DMS114 treated with DMSO at 0.1 percent for 48 hours (cell line): ENCODE measurements at regions not wholly inside any gene's neighbourhood (a gene's known extent, or its start where the extent isn't known, plus 50 kb on each side); places are given as distances from the start of the nearest gene placed in this dataset.
"Not testable (repeated sequence)": the region's sequence is repeated elsewhere in the genome, so short reads cannot be mapped to it uniquely, and the experiment has no call there.

Experiments
- DNase-seq: peaks from one replicate; lab custom pipeline; 2025; ENCODE audit not compliant: unreplicated experiment; lab: John Stamatoyannopoulos, UW

DNA sequence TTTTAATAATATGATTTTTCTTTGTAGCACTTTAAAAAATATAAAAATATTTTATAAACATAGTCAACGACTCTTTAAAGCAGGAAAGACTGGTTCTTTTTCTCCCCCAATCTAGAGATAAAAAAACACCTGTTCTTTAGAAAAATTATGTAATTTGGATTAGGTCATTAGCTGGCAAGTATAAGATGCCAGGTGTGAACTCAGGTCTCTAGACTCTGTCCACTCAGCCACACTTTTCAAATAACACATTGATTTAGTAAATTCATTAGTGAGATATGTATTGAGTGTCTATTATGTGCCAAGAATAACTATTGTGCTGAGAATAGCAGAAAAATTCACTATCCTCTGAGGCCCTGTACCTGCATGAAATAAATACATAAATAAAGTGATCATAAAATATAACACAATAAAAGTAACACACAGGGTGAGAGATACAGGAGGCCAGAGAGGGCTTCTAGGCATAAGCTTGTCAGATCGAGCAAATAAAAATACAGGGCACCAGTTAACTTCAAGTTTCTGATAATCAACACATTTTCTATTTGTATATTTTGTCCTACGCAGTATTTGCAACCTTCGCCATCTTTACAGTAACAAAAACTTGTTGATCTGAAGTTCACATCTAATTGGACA lies 867.1 kb upstream of the GBE1 start:
- DNase-seq = no peak

DNA sequence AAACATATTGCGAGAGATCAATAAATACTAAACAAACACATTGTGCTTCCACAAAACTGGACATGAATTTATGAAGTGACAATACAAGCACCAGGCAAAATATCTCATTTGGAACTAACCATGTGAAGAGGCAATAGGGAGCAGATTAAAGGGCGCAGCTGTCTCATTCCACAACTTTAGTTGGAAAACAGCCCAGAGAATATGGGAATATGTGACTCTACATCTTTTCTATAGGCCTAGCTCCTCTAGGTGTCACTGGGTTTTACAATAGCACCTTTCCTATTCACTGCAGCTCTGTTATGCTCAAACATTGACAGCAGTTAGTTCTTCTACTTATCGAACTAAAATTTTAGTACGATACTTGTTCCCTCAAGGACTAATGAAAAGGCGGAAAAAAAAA lies 866.3 kb upstream of the GBE1 start:
- no peak for DNase-seq

DNA sequence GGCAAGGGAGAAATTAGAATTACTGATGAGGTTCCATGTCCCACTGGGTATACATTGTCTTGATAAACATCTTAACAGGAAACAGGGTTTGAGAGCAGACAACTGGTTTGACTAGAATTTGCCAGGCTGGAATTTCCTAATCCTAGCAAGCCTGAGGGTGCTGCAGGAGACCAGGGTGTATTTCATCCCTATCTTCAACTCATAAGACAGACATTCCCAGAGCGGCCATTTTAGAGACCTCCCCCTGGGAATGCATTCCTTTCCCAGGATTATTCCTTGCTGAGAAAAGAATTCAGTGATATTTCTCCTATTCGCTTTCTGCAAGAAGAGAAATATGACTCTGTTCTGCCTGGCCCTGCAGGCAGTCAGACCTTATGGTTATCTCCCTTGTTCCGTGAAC lies 859.3 kb upstream of the GBE1 start:
- DNase-seq = not testable (repeated sequence)

GRCh38 chr3:82618594-82618993 lies 857.1 kb upstream of the GBE1 start:
- no peak for DNase-seq

GRCh38 chr3:82610236-82610635 lies 848.8 kb upstream of the GBE1 start:
- DNase-seq = no peak

DNA sequence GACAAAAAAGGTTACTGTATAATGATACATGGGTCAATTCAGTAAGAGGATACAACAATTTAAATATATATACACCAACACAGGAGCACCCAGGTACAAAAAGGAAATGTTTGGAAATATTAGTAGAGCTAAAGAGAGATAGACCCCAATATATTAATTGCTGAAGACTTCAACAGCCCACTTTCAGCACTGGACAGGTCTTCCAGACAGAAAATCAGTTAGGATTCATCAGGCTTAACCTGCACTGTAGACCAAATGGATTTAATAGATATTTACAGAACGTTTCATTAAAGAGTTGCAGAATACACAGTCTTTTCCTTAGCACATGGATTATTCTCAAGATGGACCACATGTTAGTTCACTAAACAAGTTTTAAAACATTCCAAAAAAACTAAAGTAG lies 845.9 kb upstream of the GBE1 start:
- DNase-seq = no peak

- DNase-seq = no peak
Measured at GRCh38 chr3:82596805-82597204, 835.4 kb upstream of the GBE1 start.

- DNase-seq = no peak
Measured at GRCh38 chr3:82595530-82595929, 834.1 kb upstream of the GBE1 start.

GRCh38 chr3:82587174-82587573 lies 825.7 kb upstream of the GBE1 start:
- DNase-seq = no peak

DNA sequence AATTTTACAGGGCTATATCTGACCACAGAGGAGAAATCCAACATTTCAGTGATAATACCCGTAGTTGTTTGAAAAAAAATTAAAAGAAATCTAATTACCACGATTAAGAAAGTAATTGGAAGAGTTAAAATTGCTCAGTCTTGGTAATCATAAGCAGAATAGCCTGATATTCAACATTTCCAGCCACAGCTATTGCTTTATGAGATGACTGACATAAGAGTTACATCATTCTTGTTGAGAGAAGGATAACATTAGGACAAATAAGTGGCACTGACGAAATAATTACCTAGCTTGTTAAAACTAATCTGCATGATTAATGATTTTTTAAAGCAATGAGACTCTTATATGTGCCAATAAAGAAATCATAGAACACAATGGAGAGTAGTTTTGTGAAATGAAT lies 825.0 kb upstream of the GBE1 start:
- DNase-seq = no peak

- DNase-seq = not testable (repeated sequence)
Measured at GRCh38 chr3:82586002-82586401, 824.6 kb upstream of the GBE1 start.

GRCh38 chr3:82585591-82585990 lies 824.1 kb upstream of the GBE1 start:
- not testable (repeated sequence) for DNase-seq

DNA sequence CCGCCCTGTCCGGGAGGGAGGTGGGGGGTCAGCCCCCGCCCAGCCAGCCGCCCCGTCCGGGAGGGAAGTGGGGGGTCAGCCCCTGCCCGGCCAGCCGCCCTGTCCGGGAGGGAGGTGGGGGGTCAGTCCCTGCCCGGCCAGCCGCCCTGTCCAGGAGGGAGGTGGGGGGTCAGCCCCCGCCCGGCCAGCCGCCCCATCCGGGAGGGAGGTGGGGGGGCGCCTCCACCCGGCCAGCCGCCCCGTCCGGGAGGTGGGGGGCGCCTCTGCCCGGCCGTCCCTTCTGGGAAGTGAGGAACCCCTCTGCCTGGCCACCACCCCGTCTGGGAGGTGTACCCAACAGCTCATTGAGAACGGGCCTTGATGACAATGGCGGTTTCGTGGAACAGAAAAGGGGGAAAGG lies 823.4 kb upstream of the GBE1 start:
- DNase-seq = not testable (repeated sequence)

DNA sequence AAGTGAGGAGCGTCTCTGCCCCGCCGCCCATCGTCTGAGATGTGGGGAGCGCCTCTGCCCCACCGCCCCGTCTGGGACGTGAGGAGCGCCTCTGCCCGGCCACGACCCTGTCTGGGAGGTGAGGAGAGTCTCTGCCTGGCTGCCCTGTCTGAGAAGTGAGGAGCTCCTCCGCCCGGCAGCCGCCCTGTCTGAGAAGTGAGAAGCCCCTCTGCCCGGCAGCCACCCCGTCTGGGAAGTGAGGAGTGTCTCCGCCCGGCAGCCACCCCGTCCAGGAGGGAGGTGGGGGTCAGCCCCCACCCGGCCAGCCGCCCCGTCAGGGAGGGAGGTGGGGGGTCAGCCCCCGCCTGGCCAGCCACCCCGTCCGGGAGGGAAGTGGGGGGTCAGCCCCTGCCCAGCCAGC lies 823.0 kb upstream of the GBE1 start:
- not testable (repeated sequence) for DNase-seq

- DNase-seq = no peak
Measured at GRCh38 chr3:82581350-82581749, 819.9 kb upstream of the GBE1 start.

DNA sequence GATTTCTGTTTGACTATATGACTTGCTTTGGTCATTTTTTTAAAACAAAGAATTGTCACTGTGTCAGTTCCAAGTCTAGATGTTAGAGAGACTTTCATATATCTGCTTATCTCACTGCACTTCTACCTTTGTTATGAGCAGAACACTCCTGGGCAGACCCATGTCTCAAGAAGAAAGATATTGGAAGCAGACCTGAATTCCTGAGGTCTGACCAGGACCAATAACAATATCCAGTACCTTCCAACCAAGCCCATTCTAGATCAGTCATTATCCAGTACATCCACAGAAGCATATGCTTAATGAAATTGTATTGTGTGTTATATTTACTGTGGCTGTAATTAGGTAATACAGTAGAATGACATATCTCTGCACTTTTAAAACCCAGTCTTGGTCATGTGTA lies 811.3 kb upstream of the GBE1 start:
- DNase-seq = no peak

GRCh38 chr3:82568776-82569338 lies 807.4 kb upstream of the GBE1 start:
- no peak for DNase-seq

DNA sequence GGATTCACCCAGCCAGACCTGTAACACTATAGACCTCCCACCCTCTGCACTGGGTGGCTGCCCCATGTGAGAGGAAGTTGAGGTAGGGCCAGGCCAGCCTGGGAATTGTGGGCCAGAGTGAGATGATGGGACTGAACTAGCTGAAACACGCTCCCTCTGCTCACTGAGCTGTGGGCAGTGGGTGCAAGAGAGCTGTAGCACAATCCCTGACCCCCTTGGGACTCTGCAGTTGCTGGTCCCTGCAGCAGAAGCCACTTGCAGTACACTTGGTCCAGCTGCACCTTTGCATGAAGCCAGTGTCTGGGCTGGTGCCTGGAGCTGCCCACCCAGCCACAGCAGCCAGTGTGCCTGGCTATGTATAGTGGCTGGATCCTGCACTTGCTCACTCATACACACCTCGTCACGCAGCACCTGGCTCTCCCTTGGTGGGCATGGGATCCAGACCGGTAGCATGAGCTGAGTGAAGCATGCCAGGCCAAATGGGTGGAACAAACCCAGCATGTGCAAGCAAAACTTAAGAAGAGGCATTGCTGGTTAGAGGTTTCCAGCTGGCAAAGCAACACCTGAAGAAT lies 805.7 kb upstream of the GBE1 start:
- no peak for DNase-seq

DNA sequence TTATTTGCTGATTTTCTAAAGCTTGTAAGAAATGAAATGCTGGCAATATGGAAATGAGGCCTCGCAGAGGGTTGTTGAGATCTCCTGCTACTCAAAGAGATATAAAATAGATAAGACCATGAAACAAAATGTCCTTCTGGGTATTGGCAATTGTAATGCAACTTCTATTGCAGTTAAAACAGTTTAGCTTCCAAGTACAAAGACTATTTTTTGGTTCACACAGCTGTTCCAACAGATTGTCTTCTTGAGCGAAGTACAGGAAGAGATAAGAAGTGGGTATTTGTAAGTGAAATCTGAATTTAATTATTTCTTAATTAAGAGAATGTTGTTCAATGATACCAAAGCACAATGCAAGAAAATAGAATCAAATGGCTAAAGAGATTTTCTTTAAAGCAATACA lies 801.5 kb upstream of the GBE1 start:
- DNase-seq = no peak

DNA sequence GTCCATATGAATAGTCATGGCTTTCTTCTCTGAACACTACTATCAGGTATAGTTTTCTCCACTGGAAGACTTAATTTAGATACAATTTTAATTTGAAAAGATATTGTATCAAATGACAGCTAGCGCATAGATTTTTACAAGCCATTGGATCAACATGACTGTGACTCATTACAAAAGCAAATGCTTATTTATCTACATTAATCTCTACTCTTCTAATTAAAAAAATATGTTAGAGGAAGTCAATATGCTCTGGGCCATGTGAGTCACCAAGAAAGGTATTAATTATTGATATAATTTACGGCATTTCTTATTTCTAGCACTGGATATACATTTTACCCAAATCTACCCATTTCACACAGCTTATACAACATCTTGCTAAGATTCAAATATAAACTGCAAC lies 800.3 kb upstream of the GBE1 start:
- DNase-seq = no peak

DNA sequence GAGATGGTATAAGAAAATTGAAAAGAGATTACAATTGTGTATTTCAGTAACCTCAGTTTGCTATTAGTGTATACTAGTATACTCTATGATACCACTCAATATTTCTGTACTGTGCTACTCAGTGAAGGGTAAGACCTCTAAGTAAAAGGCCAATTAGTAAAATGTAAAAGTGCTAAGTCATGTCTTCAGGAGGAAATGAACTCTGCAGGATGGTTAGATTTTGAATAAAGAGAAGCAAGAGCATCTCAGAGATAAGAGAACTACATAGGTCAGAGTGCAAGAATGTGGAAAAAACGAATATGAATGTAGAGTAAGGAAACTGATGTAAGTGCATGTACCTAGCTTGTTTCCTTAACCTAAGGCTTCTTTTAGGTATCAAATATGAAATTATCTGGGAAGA lies 796.6 kb upstream of the GBE1 start:
- DNase-seq = no peak

DNA sequence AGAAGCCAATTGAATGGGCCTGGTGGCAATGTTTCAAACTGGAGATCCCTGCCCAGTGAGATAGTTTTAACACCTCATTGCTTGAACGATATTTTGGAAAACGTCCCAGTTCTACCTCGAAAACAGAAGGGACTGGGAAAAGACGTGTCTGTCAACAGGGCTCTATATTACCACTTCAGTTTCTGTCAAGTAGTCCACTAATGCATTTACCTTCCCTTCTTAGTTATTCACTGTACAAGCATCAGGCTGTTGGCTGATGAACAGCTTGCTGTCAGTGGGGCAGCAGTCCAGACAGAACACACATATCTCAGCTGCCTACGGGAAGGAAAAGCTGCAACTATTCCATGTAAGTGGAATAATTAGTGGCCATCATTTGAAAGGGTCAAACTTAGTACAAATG lies 794.7 kb upstream of the GBE1 start:
- DNase-seq = no peak

DNA sequence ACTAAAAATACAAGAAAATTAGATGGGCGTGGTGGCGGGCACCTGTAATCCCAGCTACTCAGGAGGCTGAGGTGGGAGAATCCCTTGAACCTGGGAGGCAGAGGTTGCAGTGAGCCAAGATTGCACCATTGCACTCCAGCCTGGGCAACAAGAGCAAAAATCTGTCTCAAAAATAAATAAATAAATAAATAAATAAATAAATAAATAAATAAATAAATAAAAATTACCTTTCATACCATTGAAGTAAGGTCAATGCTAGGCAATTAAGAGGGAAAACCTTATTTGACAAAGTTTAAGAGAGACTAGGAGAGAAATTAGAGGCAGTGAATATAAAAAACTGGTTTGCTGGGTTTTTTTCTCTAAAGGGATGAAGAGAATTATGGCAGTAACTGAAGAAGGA lies 781.1 kb upstream of the GBE1 start:
- not testable (repeated sequence) for DNase-seq
